NT2/D1 (cell line): ENCODE measurements at regions not wholly inside any gene's neighbourhood (a gene's known extent, or its start where the extent isn't known, plus 50 kb on each side); places are given as distances from the start of the nearest gene placed in this dataset.

Source experiments
- DNase-seq: peaks from one replicate; pipeline ENCODE4 v3.0.0-alpha.2; 2011; ENCODE audit warnings: low read depth, low spot score
- H3K27me3 ChIP-seq: 2 replicates; pipeline ENCODE4 v1.6.0; 2011; ENCODE audit warnings: mild to moderate bottlenecking; ENCODE audit not compliant: insufficient read length, insufficient read depth
- H3K36me3 ChIP-seq: 2 replicates; pipeline ENCODE4 v1.6.1; 2011; ENCODE audit warnings: mild to moderate bottlenecking, low read length, mixed read lengths; ENCODE audit not compliant: insufficient read depth, insufficient read length
- H3K4me1 ChIP-seq: 2 replicates; pipeline ENCODE4 v1.5.1; 2011; ENCODE audit not compliant: insufficient read depth, insufficient read length
- H3K4me3 ChIP-seq: 2 replicates; pipeline ENCODE4 v1.5.1; 2011; ENCODE audit warnings: low read depth; ENCODE audit not compliant: insufficient read length
- H3K9ac ChIP-seq: 2 replicates; pipeline ENCODE4 v1.6.0; 2011; ENCODE audit warnings: low read depth; ENCODE audit not compliant: insufficient read length
- H3K9me3 ChIP-seq: 2 replicates; pipeline ENCODE4 v1.5.1; 2011; ENCODE audit warnings: mild to moderate bottlenecking, low read length; ENCODE audit not compliant: insufficient read depth
- SUZ12 ChIP-seq: IDR thresholded peaks from 2 replicates; pipeline ENCODE4 v1.6.1; 2011; ENCODE audit not compliant: insufficient read length, insufficient read depth; ENCODE audit errors: extremely low read depth
- YY1 ChIP-seq: IDR thresholded peaks from 2 replicates; pipeline ENCODE4 v1.6.1; 2011; ENCODE audit not compliant: insufficient read length, insufficient read depth
- ZNF274 ChIP-seq: IDR thresholded peaks from 2 replicates; pipeline ENCODE4 v1.6.1; 2011; ENCODE audit warnings: mild to moderate bottlenecking, low read depth, low read length

DNA sequence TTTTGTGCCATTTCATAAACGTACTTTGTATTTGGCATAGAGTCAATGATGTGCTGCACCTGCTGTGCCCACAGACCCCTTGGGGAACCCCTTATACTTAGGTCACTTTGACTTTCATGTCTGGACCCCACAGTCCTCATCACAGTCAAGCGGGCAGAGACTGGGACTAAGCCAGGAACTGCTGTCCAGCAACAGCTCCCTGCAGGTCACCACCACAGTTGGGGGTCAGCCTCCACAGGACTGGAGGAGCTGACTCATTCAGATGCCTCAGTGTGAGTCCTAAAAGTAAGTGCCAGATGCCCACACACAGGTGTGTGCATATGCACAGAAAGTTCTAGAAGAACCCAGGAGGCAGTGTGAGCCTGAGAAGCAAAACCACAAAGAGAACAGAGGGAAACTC lies 339.8 kb downstream of the GABRB3 start:
- Histone ChIP-seq H3K4me3 (no peak overlapping the region), H3K9me3 (no peaks in the 10 kb centered on the region; the same call in 1 of the 2 replicates), H3K4me1 (no peaks in the 10 kb centered on the region), H3K36me3 (no peaks in the 10 kb centered on the region), H3K27me3 (no peaks in the 10 kb centered on the region), H3K9ac (no peak overlapping the region)
- no peak for TF ChIP-seq SUZ12
- TF ChIP-seq ZNF274, result no peak
- no peak for TF ChIP-seq YY1
- DNase-seq, result no peak

DNA sequence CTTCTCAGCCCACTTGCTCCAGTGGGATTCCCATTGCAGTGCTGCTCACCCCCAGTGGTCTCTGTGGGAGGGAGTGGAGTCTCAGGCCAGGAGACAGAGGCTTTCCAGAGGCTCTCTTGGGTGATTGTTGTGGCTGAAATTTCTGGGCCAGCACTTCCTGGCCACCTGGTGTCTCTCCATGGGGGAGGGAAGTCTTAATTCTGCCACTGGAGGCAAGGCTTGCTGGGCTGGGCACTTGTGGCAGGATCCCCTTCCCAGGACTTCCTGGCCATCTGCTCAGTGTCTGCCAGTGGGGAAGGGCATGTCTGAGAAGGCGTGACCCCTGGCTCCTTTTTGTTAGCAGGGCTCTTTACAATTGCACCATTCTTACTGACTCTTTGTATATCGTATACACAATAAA lies 351.8 kb downstream of the GABRB3 start:
- TF ChIP-seq ZNF274, result no peak
- TF ChIP-seq YY1, result no peak
- no peak for TF ChIP-seq SUZ12
- DNase-seq, result no peak
- no peaks in the 10 kb centered on the region for H3K36me3 ChIP-seq
- no peaks in the 10 kb centered on the region for H3K27me3 ChIP-seq
- H3K4me1 ChIP-seq, result no peaks in the 10 kb centered on the region
- H3K9me3 ChIP-seq, result 0 out of 2 replicates have a peak, but pooled peaks cover 4% of the 10 kb centered on the region
- no peak overlapping the region for H3K4me3 ChIP-seq
- no peak overlapping the region for H3K9ac ChIP-seq

- Histone ChIP-seq H3K9ac (no peak overlapping the region), H3K9me3 (no peaks in the 10 kb centered on the region), H3K4me1 (no peaks in the 10 kb centered on the region), H3K27me3 (no peaks in the 10 kb centered on the region), H3K36me3 (no peaks in the 10 kb centered on the region), H3K4me3 (no peak overlapping the region)
- TF ChIP-seq ZNF274 (no peak), YY1 (no peak), SUZ12 (no peak)
- DNase-seq, result no peak
Observed at GRCh38 chr15:26395624-26396023, 377.2 kb downstream of the GABRB3 start.

DNA sequence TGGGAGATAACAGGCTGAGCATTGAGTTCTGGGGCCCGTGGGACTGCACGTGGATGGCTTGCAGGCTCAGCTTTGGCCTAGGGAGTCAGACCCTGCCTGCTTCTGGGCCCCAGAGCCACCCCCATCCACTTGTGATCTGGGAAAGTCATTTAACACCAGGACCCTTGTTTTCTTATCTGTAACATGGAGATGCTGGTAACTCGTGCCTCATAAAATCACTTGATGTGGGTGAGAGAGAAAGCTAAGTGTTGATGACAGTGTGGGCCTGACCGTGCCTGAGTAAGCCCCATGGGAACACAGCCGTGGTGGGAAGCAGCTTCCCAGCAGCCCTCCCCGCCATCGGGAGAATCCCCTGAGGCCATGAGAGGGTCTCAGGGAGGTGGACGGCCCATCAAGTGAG lies 378.1 kb downstream of the GABRB3 start:
- Histone ChIP-seq H3K4me1 (no peaks in the 10 kb centered on the region), H3K9ac (no peak overlapping the region), H3K36me3 (no peaks in the 10 kb centered on the region), H3K4me3 (no peak overlapping the region), H3K27me3 (no peaks in the 10 kb centered on the region), H3K9me3 (no peaks in the 10 kb centered on the region)
- no peak for TF ChIP-seq SUZ12
- no peak for TF ChIP-seq YY1
- TF ChIP-seq ZNF274, result no peak
- no peak for DNase-seq

GRCh38 chr15:26392956-26393355 lies 379.9 kb downstream of the GABRB3 start:
- Histone ChIP-seq H3K4me1 (no peaks in the 10 kb centered on the region), H3K4me3 (no peak overlapping the region), H3K9ac (no peak overlapping the region), H3K36me3 (no peaks in the 10 kb centered on the region), H3K27me3 (no peaks in the 10 kb centered on the region), H3K9me3 (no peaks in the 10 kb centered on the region)
- no peak for TF ChIP-seq SUZ12
- no peak for TF ChIP-seq YY1
- no peak for TF ChIP-seq ZNF274
- DNase-seq, result no peak

DNA sequence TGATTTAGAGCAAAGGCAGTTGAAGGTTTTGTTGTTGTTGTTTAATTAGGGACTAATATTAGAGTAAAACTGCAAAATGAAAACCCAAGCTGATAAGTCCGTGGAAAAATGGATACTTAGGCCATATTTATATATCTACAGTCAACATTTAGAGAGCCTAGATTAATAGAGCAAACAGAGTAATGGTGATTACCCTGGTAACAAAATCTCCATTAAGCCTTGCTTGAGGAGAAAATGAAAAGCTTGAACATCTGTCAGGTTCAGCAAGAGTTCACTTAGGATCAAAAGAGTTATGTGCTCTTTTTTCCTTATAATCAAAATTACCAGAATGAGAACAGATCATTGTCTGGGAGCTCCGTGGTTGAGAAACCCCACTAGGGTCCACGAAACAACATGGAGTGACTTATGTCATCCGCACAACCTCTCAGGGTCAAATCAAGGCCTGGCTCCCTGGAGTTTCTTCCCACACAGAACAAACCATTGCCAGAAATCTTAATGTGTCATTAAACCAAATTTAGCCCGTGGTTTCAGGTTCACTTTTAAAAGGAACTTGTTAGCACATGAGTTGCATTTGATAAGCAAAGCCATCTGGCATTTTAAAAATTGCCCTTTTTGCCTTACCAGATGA lies 381.2 kb downstream of the GABRB3 start:
- no peak overlapping the region for H3K9ac ChIP-seq
- no peak for DNase-seq
- H3K4me3 ChIP-seq, result no peak overlapping the region
- H3K27me3 ChIP-seq, result no peaks in the 10 kb centered on the region
- H3K4me1 ChIP-seq, result no peaks in the 10 kb centered on the region
- TF ChIP-seq SUZ12 (no peak), YY1 (no peak), ZNF274 (no peak)
- H3K36me3 ChIP-seq, result no peaks in the 10 kb centered on the region
- no peaks in the 10 kb centered on the region for H3K9me3 ChIP-seq

- no peaks in the 10 kb centered on the region for H3K36me3 ChIP-seq
- no peak for DNase-seq
- H3K9ac ChIP-seq, result no peak overlapping the region
- H3K9me3 ChIP-seq, result 0 out of 2 replicates have a peak, but pooled peaks cover under 1% of the 10 kb centered on the region
- no peaks in the 10 kb centered on the region for H3K27me3 ChIP-seq
- no peaks in the 10 kb centered on the region for H3K4me1 ChIP-seq
- no peak for TF ChIP-seq ZNF274
- no peak for TF ChIP-seq YY1
- TF ChIP-seq SUZ12, result no peak
- no peak overlapping the region for H3K4me3 ChIP-seq
Observed at GRCh38 chr15:26382444-26383072, 390.3 kb downstream of the GABRB3 start.
